Common myeloid progenitor, CD34-positive (primary cell): ENCODE measurements at regions not wholly inside any gene's neighbourhood (a gene's known extent, or its start where the extent isn't known, plus 50 kb on each side); places are given as distances from the start of the nearest gene placed in this dataset.

ENCODE experiments used
- CTCF ChIA-PET: fragments of 350-600 bp; sonication (Branson Sonifier 250); formaldehyde crosslinking; loops from one replicate; lab custom pipeline; 2021; ENCODE audit warnings: antibody characterized with exemption; lab: Charles Lee
- POLR2A ChIA-PET: fragments of 350-600 bp; sonication (Branson Sonifier 250); formaldehyde crosslinking; loops from one replicate; lab custom pipeline; 2021; ENCODE audit warnings: antibody characterized with exemption; lab: Charles Lee
- DNase-seq, 3 donors: peaks; one replicate each; pipeline versions ENCODE4 v3.0.0 to v3.0.0-alpha.2; 2013
- H3K27ac ChIP-seq, 2 experiments: 1 replicate in 1 of 2; 2 replicates in 1 of 2; pipeline ENCODE4 v1.7.0; 2013; ENCODE audit warnings: inconsistent platforms in 2 of 2, low read length in 2 of 2, mild to moderate bottlenecking in 2 of 2, low read depth in 1 of 2, moderate library complexity in 1 of 2; ENCODE audit not compliant: severe bottlenecking in 2 of 2, insufficient read depth in 1 of 2, poor library complexity in 1 of 2
- H3K27me3 ChIP-seq, 5 experiments: replicated peaks in 2 of 5; 1 replicate in 3 of 5; 2 replicates in 2 of 5; pipeline versions ENCODE4 v1.6.1 to v1.7.0; 2013; ENCODE audit warnings: low read length in 4 of 5, mild to moderate bottlenecking in 2 of 5, moderate library complexity in 2 of 5, inconsistent platforms in 1 of 5; ENCODE audit not compliant: insufficient read depth in 5 of 5, control insufficient read depth in 4 of 5
- H3K36me3 ChIP-seq, 4 experiments: 1 replicate in 2 of 4; 2 replicates in 2 of 4; pipeline versions ENCODE4 v1.6.1 to v1.7.0; 2013; ENCODE audit warnings: low read length in 3 of 4, control low read depth in 1 of 4, mild to moderate bottlenecking in 1 of 4; ENCODE audit not compliant: control insufficient read depth in 4 of 4, insufficient read depth in 4 of 4
- H3K4me1 ChIP-seq, 4 experiments: 1 replicate in 3 of 4; 2 replicates in 1 of 4; pipeline versions ENCODE4 v1.6.1 to v1.7.1; 2013; ENCODE audit warnings: low read length in 3 of 4, mild to moderate bottlenecking in 3 of 4, control low read depth in 1 of 4, inconsistent platforms in 1 of 4, moderate library complexity in 1 of 4; ENCODE audit not compliant: control insufficient read depth in 4 of 4, insufficient read depth in 4 of 4; ENCODE audit errors: control extremely low read depth in 1 of 4
- H3K4me3 ChIP-seq, 7 experiments: 1 replicate in 4 of 7; 2 replicates in 3 of 7; pipeline versions ENCODE4 v1.5.1 to v1.7.0; 2013; ENCODE audit warnings: mild to moderate bottlenecking in 7 of 7, low read length in 6 of 7, moderate library complexity in 6 of 7, inconsistent platforms in 2 of 7, low read depth in 2 of 7, control low read depth in 1 of 7; ENCODE audit not compliant: insufficient read depth in 4 of 7, control insufficient read depth in 1 of 7; ENCODE audit errors: extremely low read depth in 1 of 7
- H3K9me3 ChIP-seq, 5 experiments: 1 replicate in 4 of 5; 2 replicates in 1 of 5; pipeline versions ENCODE4 v1.6.1 to v1.7.1; 2013; ENCODE audit warnings: low read length in 4 of 5, mild to moderate bottlenecking in 2 of 5, inconsistent platforms in 1 of 5, low read depth in 1 of 5, moderate library complexity in 1 of 5; ENCODE audit not compliant: control insufficient read depth in 4 of 5, insufficient read depth in 2 of 5; ENCODE audit errors: control extremely low read depth in 1 of 5
- WGBS: methylation state at CpG from one replicate; pipeline ENCODE4 v1.1.5; 2013; ENCODE audit not compliant: insufficient coverage; 5-methylcytosine and 5-hydroxymethylcytosine counted together

GRCh38 chr12:78316136-78316535 lies 485.4 kb downstream of the NAV3 start:
- no peaks in the 10 kb centered on the region for H3K4me1 ChIP-seq
- H3K4me3 ChIP-seq = no peak overlapping the region
- H3K27ac ChIP-seq = no peak overlapping the region
- 70% methylated on average over 4 of the region's 4 CpGs for WGBS
- ChIA-PET POLR2A (no interaction called here), CTCF (no interaction called here)
- H3K36me3 ChIP-seq = no peaks in the 10 kb centered on the region
- no peak for DNase-seq
- no peaks in the 10 kb centered on the region for H3K27me3 ChIP-seq
- H3K9me3 ChIP-seq = no peaks in the 10 kb centered on the region

GRCh38 chr12:78316631-78317468 lies 486.2 kb downstream of the NAV3 start:
- ChIA-PET POLR2A (no interaction called here), CTCF (no interaction called here)
- no peak for DNase-seq
- no CpG with 5 or more reads among the region's 2 CpGs for WGBS
- H3K27ac ChIP-seq = no peak overlapping the region
- H3K27me3 ChIP-seq = no peaks in the 10 kb centered on the region
- no peaks in the 10 kb centered on the region for H3K4me1 ChIP-seq
- no peaks in the 10 kb centered on the region for H3K9me3 ChIP-seq
- no peaks in the 10 kb centered on the region for H3K36me3 ChIP-seq
- H3K4me3 ChIP-seq = no peak overlapping the region

GRCh38 chr12:78321696-78322095 lies 491.0 kb downstream of the NAV3 start:
- DNase-seq = no peak
- ChIA-PET CTCF (no interaction called here), POLR2A (no interaction called here)
- Histone ChIP-seq H3K27ac (no peak overlapping the region), H3K27me3 (peaks cover 0 to 2% (median 0%) of the 10 kb centered on the region in 5 experiments), H3K9me3 (no peaks in the 10 kb centered on the region), H3K4me3 (no peak overlapping the region), H3K4me1 (no peaks in the 10 kb centered on the region), H3K36me3 (no peaks in the 10 kb centered on the region)
- WGBS = no CpG with 5 or more reads among the region's 2 CpGs

GRCh38 chr12:78323226-78323625 lies 492.5 kb downstream of the NAV3 start:
- Histone ChIP-seq H3K36me3 (no peaks in the 10 kb centered on the region), H3K27me3 (peaks cover 0 to 2% (median 0%) of the 10 kb centered on the region in 5 experiments), H3K9me3 (no peaks in the 10 kb centered on the region), H3K4me3 (no peak overlapping the region), H3K27ac (no peak overlapping the region), H3K4me1 (no peaks in the 10 kb centered on the region)
- no peak for DNase-seq
- CTCF ChIA-PET = interaction anchor here (0.7 kb wide), 1 partner anchor 34 kb away, joined by 3 read pairs; no protein-coding TSS in a partner anchor
- POLR2A ChIA-PET = no interaction called here

- CTCF ChIA-PET = no interaction called here
- Histone ChIP-seq H3K27ac (no peak overlapping the region), H3K9me3 (no peaks in the 10 kb centered on the region), H3K4me1 (no peaks in the 10 kb centered on the region), H3K27me3 (peaks cover 0 to 2% (median 0%) of the 10 kb centered on the region in 5 experiments), H3K4me3 (no peak overlapping the region), H3K36me3 (no peaks in the 10 kb centered on the region)
- DNase-seq = no peak
- WGBS = 75% methylated on average over 1 of the region's 2 CpGs
- POLR2A ChIA-PET = no interaction called here
These were observed 493.5 kb downstream of the NAV3 start for GRCh38 chr12:78324234-78324633.

- Histone ChIP-seq H3K4me3 (no peak overlapping the region), H3K4me1 (no peaks in the 10 kb centered on the region), H3K27me3 (peaks cover 0 to 2% (median 0%) of the 10 kb centered on the region in 5 experiments), H3K9me3 (no peaks in the 10 kb centered on the region), H3K27ac (no peak overlapping the region), H3K36me3 (no peaks in the 10 kb centered on the region)
- ChIA-PET CTCF (no interaction called here), POLR2A (no interaction called here)
- no peak for DNase-seq
- 100% methylated on average over 1 of the region's 4 CpGs for WGBS
These were observed 497.8 kb downstream of the NAV3 start for GRCh38 chr12:78328524-78328923.

- H3K27me3 ChIP-seq = no peaks in the 10 kb centered on the region
- ChIA-PET CTCF (no interaction called here), POLR2A (no interaction called here)
- DNase-seq = no peak
- H3K4me1 ChIP-seq = no peaks in the 10 kb centered on the region
- H3K27ac ChIP-seq = no peak overlapping the region
- no peak overlapping the region for H3K4me3 ChIP-seq
- 100% methylated on average over 1 of the region's 1 CpG for WGBS
- H3K9me3 ChIP-seq = no peaks in the 10 kb centered on the region
- no peaks in the 10 kb centered on the region for H3K36me3 ChIP-seq
These were observed 499.4 kb downstream of the NAV3 start for GRCh38 chr12:78330131-78330530.
